ENCODE measurements at regions not wholly inside any gene's neighbourhood (a gene's known extent, or its start where the extent isn't known, plus 50 kb on each side); places are given as distances from the start of the nearest gene placed in this dataset.
"Not testable (repeated sequence)": the region's sequence is repeated elsewhere in the genome, so short reads cannot be mapped to it uniquely, and the experiment has no call there.

GRCh38 chr1:221530159-221530558 lies 211.7 kb downstream of the DUSP10 start:
- TF ChIP-seq, protein P1, sequence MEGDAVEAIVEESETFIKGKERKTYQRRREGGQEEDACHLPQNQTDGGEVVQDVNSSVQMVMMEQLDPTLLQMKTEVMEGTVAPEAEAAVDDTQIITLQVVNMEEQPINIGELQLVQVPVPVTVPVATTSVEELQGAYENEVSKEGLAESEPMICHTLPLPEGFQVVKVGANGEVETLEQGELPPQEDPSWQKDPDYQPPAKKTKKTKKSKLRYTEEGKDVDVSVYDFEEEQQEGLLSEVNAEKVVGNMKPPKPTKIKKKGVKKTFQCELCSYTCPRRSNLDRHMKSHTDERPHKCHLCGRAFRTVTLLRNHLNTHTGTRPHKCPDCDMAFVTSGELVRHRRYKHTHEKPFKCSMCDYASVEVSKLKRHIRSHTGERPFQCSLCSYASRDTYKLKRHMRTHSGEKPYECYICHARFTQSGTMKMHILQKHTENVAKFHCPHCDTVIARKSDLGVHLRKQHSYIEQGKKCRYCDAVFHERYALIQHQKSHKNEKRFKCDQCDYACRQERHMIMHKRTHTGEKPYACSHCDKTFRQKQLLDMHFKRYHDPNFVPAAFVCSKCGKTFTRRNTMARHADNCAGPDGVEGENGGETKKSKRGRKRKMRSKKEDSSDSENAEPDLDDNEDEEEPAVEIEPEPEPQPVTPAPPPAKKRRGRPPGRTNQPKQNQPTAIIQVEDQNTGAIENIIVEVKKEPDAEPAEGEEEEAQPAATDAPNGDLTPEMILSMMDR (optimal IDR thresholded peaks at IDR 0.05 in 1 of 3, IDR thresholded peaks at IDR 0.05 in 1 of 3, conservative IDR thresholded peaks at IDR 0.05 in 1 of 3; ENCODE audit: extremely low read depth in 1 of 3, insufficient read depth in 2 of 3, low read length in 3 of 3), result not testable (repeated sequence)
- not testable (repeated sequence) for TF ChIP-seq EZH2 (IDR thresholded peaks at IDR 0.05; ENCODE audit: low read length)
